ENCODE measurements at regions not wholly inside any gene's neighbourhood (a gene's known extent, or its start where the extent isn't known, plus 50 kb on each side); places are given as distances from the start of the nearest gene placed in this dataset.

DNA sequence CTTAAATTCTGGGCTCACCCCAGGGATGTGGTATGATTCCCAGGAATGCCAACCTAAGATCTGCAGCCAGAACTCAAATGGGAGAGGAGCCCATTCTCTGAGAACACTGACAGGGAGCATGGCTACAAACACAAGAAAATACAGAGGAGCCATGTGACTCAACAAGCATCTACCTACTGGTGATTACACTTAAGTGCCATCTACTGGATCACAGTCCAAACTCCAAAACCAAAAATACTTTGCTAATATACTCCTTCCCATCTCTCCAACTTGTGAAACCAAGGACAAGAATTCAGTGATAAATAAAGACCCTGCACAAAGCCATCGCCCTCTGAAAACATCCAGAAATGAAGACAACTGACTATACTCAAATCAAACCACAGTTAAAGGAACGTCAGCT lies 116.9 kb downstream of the NR4A2 start:
- TF ChIP-seq, protein P1, sequence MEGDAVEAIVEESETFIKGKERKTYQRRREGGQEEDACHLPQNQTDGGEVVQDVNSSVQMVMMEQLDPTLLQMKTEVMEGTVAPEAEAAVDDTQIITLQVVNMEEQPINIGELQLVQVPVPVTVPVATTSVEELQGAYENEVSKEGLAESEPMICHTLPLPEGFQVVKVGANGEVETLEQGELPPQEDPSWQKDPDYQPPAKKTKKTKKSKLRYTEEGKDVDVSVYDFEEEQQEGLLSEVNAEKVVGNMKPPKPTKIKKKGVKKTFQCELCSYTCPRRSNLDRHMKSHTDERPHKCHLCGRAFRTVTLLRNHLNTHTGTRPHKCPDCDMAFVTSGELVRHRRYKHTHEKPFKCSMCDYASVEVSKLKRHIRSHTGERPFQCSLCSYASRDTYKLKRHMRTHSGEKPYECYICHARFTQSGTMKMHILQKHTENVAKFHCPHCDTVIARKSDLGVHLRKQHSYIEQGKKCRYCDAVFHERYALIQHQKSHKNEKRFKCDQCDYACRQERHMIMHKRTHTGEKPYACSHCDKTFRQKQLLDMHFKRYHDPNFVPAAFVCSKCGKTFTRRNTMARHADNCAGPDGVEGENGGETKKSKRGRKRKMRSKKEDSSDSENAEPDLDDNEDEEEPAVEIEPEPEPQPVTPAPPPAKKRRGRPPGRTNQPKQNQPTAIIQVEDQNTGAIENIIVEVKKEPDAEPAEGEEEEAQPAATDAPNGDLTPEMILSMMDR (IDR thresholded peaks at IDR 0.05) = no peak
- TF ChIP-seq ZFX (IDR thresholded peaks at IDR 0.05; ENCODE audit: borderline replicate concordance) = no peak
